ENCODE measurements at regions not wholly inside any gene's neighbourhood (a gene's known extent, or its start where the extent isn't known, plus 50 kb on each side); places are given as distances from the start of the nearest gene placed in this dataset.

GRCh38 chr20:58051367-58051766 is 177.1 kb downstream of the ANKRD60 start:
- Mint-ChIP-seq H3K9me3 (peaks cover 10% of the 10 kb centered on the region), H3K4me3 (no peak overlapping the region), H3K4me1 (peaks cover 14% of the 10 kb centered on the region), H3K36me3 (ENCODE audit: low read depth) (no peaks in the 10 kb centered on the region), H3K27me3 (ENCODE audit: insufficient read depth) (no peaks in the 10 kb centered on the region), H3K27ac (no peak overlapping the region)
- no peak overlapping the region for H3K9ac ChIP-seq (ENCODE audit: extremely low read depth, low read length, poor library complexity, severe bottlenecking)
- TF ChIP-seq CTCF (conservative IDR thresholded peaks at IDR 0.05): no peak
- no peak overlapping the region for H3K27ac ChIP-seq (ENCODE audit: low read depth, low read length)
- no peaks in the 10 kb centered on the region for H3K27me3 ChIP-seq (ENCODE audit: control insufficient read depth, insufficient read depth, low read length, poor library complexity, severe bottlenecking)
- H3K4me1 ChIP-seq (ENCODE audit: control insufficient read depth, insufficient read depth, low read length): peaks cover 5% of the 10 kb centered on the region
- DNase-seq: no peak
- no peaks in the 10 kb centered on the region for H3K36me3 ChIP-seq (ENCODE audit: control insufficient read depth, insufficient read depth, low read length)
- WGBS, 2 experiments (ENCODE audit: insufficient coverage in 1 of 2, insufficient read length in 1 of 2): 100% methylated on average over 1 of the region's 1 CpG; no CpG with 5 or more reads in 1 of the 2 experiments
- no peak overlapping the region for H3K4me3 ChIP-seq (ENCODE audit: low read length)
- peaks cover 9% of the 10 kb centered on the region for H3K9me3 ChIP-seq (ENCODE audit: control insufficient read depth, low read length)

GRCh38 chr20:58048096-58048702 is 180.3 kb downstream of the ANKRD60 start:
- peak; percentile 86 for DNase-seq
- Mint-ChIP-seq H3K27ac (no peak overlapping the region), H3K4me3 (no peak overlapping the region), H3K4me1 (peaks cover 4% of the 10 kb centered on the region), H3K36me3 (ENCODE audit: low read depth) (no peaks in the 10 kb centered on the region), H3K27me3 (ENCODE audit: insufficient read depth) (no peaks in the 10 kb centered on the region), H3K9me3 (peaks cover 10% of the 10 kb centered on the region)
- no peaks in the 10 kb centered on the region for H3K27me3 ChIP-seq (ENCODE audit: control insufficient read depth, insufficient read depth, low read length, poor library complexity, severe bottlenecking)
- no peak overlapping the region for H3K4me3 ChIP-seq (ENCODE audit: low read length)
- peaks cover 9% of the 10 kb centered on the region for H3K9me3 ChIP-seq (ENCODE audit: control insufficient read depth, low read length)
- 33 to 45% methylated on average over 1 to 3 of the region's 3 CpGs for WGBS, 2 experiments (ENCODE audit: insufficient coverage in 1 of 2, insufficient read length in 1 of 2)
- TF ChIP-seq CTCF (conservative IDR thresholded peaks at IDR 0.05): no peak
- no peak overlapping the region for H3K27ac ChIP-seq (ENCODE audit: low read depth, low read length)
- no peaks in the 10 kb centered on the region for H3K4me1 ChIP-seq (ENCODE audit: control insufficient read depth, insufficient read depth, low read length)
- H3K36me3 ChIP-seq (ENCODE audit: control insufficient read depth, insufficient read depth, low read length): no peaks in the 10 kb centered on the region
- H3K9ac ChIP-seq (ENCODE audit: extremely low read depth, low read length, poor library complexity, severe bottlenecking): no peak overlapping the region

GRCh38 chr20:58046311-58046710 is 182.1 kb downstream of the ANKRD60 start:
- H3K36me3 Mint-ChIP-seq (ENCODE audit: low read depth): no peaks in the 10 kb centered on the region
- no peaks in the 10 kb centered on the region for H3K27me3 Mint-ChIP-seq (ENCODE audit: insufficient read depth)
- Histone ChIP-seq H3K27ac (ENCODE audit: low read depth, low read length) (no peak overlapping the region), H3K4me3 (ENCODE audit: low read length) (no peak overlapping the region), H3K9ac (ENCODE audit: extremely low read depth, low read length, poor library complexity, severe bottlenecking) (no peak overlapping the region), H3K36me3 (ENCODE audit: control insufficient read depth, insufficient read depth, low read length) (no peaks in the 10 kb centered on the region), H3K9me3 (ENCODE audit: control insufficient read depth, low read length) (peaks cover 3% of the 10 kb centered on the region), H3K27me3 (ENCODE audit: control insufficient read depth, insufficient read depth, low read length, poor library complexity, severe bottlenecking) (no peaks in the 10 kb centered on the region), H3K4me1 (ENCODE audit: control insufficient read depth, insufficient read depth, low read length) (no peaks in the 10 kb centered on the region)
- H3K4me3 Mint-ChIP-seq: no peak overlapping the region
- H3K9me3 Mint-ChIP-seq: peaks cover 4% of the 10 kb centered on the region
- peaks cover 4% of the 10 kb centered on the region for H3K4me1 Mint-ChIP-seq
- 83 to 84% methylated on average over 5 of the region's 5 CpGs for WGBS, 2 experiments (ENCODE audit: insufficient coverage in 1 of 2, insufficient read length in 1 of 2)
- no peak overlapping the region for H3K27ac Mint-ChIP-seq
- DNase-seq: no peak
- no peak for TF ChIP-seq CTCF (conservative IDR thresholded peaks at IDR 0.05)

Measured in endodermal cell (in vitro differentiated cells).